BE2C (cell line): ENCODE measurements at regions not wholly inside any gene's neighbourhood (a gene's known extent, or its start where the extent isn't known, plus 50 kb on each side); places are given as distances from the start of the nearest gene placed in this dataset.
"Not testable (repeated sequence)": the region's sequence is repeated elsewhere in the genome, so short reads cannot be mapped to it uniquely, and the experiment has no call there.

ENCODE experiments used
- DNase-seq: peaks from one replicate; pipeline ENCODE4 v3.0.0-alpha.2; 2020
- H3K27me3 ChIP-seq: fragments of 250-450 bp; sonication (Bioruptor Pico); 2 replicates; pipeline ENCODE4 v1.5.1; 2020; ENCODE audit warnings: mild to moderate bottlenecking
- H3K36me3 ChIP-seq: fragments of 250-450 bp; sonication (Bioruptor Pico); 2 replicates; pipeline ENCODE4 v1.5.1; 2020; ENCODE audit warnings: mild to moderate bottlenecking
- H3K4me1 ChIP-seq: fragments of 250-450 bp; sonication (Bioruptor Pico); 2 replicates; pipeline ENCODE4 v1.5.1; 2020
- H3K4me3 ChIP-seq: 2 replicates; pipeline ENCODE4 v1.5.1; 2011; ENCODE audit warnings: low read depth, low read length
- H3K9me3 ChIP-seq: fragments of 250-450 bp; sonication (Bioruptor Pico); 2 replicates; pipeline ENCODE4 v1.5.1; 2020
- CTCF ChIP-seq: IDR thresholded peaks from 2 replicates; pipeline ENCODE4 v1.5.1; 2012; ENCODE audit warnings: mild to moderate bottlenecking, low read depth, low read length

GRCh38 chr1:47598357-47598756 is 160.5 kb downstream of the FOXD2 start:
- H3K9me3 ChIP-seq, result no peaks in the 10 kb centered on the region
- no peak overlapping the region for H3K4me3 ChIP-seq
- DNase-seq, result no peak
- H3K4me1 ChIP-seq, result no peaks in the 10 kb centered on the region
- TF ChIP-seq CTCF, result no peak
- H3K36me3 ChIP-seq, result no peaks in the 10 kb centered on the region
- peaks cover 11% of the 10 kb centered on the region for H3K27me3 ChIP-seq

GRCh38 chr1:47599777-47600176 is 161.9 kb downstream of the FOXD2 start:
- no peaks in the 10 kb centered on the region for H3K36me3 ChIP-seq
- no peaks in the 10 kb centered on the region for H3K27me3 ChIP-seq
- no peaks in the 10 kb centered on the region for H3K9me3 ChIP-seq
- no peaks in the 10 kb centered on the region for H3K4me1 ChIP-seq
- TF ChIP-seq CTCF, result no peak
- no peak overlapping the region for H3K4me3 ChIP-seq
- no peak for DNase-seq

- H3K27me3 ChIP-seq, H3K4me3 ChIP-seq, H3K4me1 ChIP-seq, DNase-seq, H3K36me3 ChIP-seq, H3K9me3 ChIP-seq: not testable (repeated sequence)
These were observed 164.6 kb downstream of the FOXD2 start for GRCh38 chr1:47602491-47602890.

- H3K9me3 ChIP-seq, H3K4me3 ChIP-seq, H3K27me3 ChIP-seq, H3K4me1 ChIP-seq, H3K36me3 ChIP-seq, DNase-seq: not testable (repeated sequence)
These were observed 167.0 kb downstream of the FOXD2 start for GRCh38 chr1:47604869-47605268.

DNA sequence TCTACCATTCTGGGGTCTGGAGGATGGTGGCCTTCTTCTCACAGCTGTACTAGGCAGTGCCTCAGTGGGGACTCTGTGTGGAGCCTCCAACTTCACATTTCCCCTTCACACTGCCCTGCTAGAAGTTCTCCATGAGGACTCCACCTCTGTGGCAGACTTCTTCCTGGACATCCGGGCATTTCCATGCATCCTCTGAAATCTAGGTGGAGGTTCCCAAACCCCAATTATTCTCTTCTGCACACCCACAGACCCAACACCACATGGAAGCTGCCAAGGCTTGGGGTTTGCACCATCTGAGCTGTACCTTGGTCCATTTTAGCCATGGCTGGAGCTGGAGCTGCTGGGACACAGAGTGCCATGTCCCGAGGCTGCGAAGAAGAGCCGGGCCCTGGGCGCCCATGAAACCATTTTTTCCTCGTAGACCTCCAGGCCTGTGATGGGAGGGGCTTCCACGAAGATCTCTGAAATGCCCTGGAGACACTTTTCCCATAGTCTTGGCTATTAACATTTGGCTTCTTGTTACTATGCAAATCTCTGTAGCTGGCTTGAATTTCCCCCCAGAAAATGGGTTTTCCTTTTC is 170.5 kb downstream of the FOXD2 start:
- no peak for DNase-seq
- Histone ChIP-seq H3K9me3 (no peaks in the 10 kb centered on the region), H3K4me1 (no peaks in the 10 kb centered on the region), H3K4me3 (no peak overlapping the region), H3K36me3 (no peaks in the 10 kb centered on the region), H3K27me3 (no peaks in the 10 kb centered on the region)
- TF ChIP-seq CTCF, result no peak

DNA sequence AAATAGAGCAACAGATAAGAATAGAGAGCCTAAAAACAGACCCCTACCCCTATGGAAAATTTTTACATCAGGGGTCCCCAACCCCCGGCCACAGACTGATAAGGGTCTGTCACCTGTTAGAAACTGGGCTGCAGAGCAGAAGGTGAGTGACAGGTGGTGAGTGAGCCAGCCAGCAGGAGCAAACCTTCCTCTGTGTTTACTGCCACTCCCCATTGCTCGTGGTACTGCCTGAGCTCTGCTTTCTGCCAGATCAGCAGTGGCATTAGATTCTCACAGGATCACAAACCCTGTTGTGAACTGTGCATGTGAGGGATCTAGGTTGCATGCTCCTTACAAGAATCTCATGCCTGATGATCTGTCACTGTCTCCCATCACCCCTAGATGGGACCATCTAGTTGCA is 174.1 kb downstream of the FOXD2 start:
- no peak for TF ChIP-seq CTCF
- Histone ChIP-seq H3K4me1 (no peaks in the 10 kb centered on the region), H3K36me3 (no peaks in the 10 kb centered on the region), H3K9me3 (no peaks in the 10 kb centered on the region), H3K27me3 (no peaks in the 10 kb centered on the region), H3K4me3 (no peak overlapping the region)
- DNase-seq, result no peak

DNA sequence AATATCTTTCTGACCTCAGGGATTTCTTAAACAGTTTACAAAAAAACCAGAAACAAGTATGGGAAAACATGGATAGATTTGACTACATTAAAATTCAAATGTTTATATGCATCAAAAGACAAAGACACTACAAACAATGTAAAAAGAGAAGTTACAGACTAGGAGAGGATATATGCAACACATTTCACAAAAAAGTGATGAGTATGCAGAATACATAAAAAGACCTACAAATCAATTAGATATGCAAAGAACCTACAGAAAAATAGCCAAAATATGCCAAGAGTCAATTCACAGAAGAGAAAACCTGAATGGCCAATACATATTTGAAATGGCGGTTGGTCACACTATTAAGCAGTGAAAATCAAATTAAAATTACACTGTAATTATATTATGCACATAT is 175.0 kb downstream of the FOXD2 start:
- H3K36me3 ChIP-seq, result no peaks in the 10 kb centered on the region
- H3K4me3 ChIP-seq, result no peak overlapping the region
- no peaks in the 10 kb centered on the region for H3K27me3 ChIP-seq
- no peak for TF ChIP-seq CTCF
- H3K4me1 ChIP-seq, result no peaks in the 10 kb centered on the region
- no peaks in the 10 kb centered on the region for H3K9me3 ChIP-seq
- no peak for DNase-seq
